Non-pigmented ciliary epithelial cell (primary cell): ENCODE measurements at regions not wholly inside any gene's neighbourhood (a gene's known extent, or its start where the extent isn't known, plus 50 kb on each side); places are given as distances from the start of the nearest gene placed in this dataset.

Experiments
- DNase-seq: peaks from one replicate; pipeline ENCODE4 v3.0.0-alpha.2; 2010; ENCODE audit warnings: low read depth

DNA sequence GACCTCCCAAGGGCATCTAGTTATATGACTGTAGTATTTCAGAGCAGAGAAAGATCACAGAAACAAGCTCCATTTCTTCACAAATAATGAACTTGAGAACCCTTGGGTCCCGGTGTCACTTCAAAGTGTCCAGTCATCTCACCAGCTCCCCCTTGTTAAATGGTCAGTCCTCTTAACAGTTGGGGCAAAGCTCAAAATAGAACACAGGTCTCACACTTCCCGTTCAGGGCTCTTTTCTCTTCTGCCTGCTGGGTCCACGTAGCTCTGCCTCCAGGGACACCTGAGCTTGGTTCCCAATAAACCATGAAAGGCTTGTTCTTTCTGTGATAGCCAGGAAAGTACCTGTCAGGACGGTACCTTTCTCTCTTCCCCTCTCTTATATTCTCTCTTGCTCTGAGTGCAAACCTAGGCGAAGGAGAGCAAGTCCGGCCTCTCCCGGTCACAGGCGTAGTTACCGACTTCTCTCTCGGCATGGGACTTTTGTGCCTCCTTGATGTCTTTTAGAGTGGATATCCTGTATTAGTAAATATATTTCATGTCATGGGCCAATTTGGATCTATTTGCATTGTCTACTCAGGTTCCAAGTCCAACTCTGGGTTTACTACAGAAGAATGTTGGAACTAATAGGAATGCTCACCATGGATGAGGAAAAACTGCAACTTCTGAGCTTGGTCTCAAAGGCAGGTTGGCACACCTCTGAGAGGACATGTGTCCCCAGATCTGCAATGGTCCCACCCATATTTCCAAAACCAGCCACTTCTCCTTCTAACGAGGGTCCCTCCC, 118.8 kb upstream of the PARP11 start:
- no peak for DNase-seq

DNA sequence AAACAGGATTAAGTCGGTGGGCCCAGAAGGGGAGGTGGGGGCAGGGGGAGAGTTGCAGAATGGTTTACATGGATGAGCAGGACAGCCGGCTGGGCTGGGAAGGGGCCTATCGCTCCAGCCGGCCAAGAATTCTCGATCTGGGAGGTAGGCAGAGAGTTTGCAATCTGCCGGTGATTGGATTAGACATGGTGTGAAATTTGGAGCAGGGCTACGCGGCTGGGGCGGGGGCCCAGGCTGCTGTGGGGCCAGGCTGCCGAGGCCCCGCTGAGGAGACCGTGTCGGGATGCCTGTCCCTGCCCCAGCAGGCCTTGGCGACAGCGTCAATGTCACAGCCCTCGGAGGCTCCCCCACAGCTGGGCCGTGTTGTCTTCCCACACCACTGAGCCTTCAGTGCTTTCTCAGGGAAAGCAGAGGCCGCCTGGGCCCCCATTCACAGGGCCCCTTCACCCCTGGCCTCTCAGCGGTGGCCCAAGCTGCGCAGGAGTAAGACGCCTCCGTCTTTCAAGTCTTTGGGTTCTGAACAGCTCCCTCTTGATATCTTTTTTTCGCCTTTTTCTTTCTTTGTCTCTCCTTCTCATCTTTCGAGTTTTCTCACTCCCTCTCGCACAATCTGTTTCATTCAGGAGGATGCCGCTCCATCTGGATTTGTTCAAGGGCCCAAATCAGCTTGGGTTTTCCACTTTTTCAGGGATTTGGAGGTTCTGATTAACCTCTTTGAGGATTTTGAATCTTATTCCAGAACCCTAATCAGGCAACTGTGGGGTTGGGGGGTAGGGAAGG, 117.5 kb upstream of the PARP11 start:
- DNase-seq, result no peak

DNA sequence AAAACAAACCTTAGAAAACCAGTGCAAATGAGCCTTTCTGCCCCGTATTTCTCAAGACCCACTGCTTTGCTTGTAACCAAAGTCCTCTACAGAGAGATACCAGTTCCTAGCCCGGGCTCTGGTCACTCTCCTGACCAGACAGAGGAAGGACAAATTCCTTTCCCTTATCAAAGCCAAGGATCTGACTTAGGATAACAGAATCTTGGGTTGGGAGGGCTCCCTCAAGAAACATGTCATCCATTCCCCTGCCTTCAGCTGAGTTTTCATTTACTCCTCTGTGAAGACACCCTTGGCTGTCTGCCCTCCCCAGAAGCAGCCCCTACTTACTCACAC, 116.0 kb upstream of the PARP11 start:
- no peak for DNase-seq

DNA sequence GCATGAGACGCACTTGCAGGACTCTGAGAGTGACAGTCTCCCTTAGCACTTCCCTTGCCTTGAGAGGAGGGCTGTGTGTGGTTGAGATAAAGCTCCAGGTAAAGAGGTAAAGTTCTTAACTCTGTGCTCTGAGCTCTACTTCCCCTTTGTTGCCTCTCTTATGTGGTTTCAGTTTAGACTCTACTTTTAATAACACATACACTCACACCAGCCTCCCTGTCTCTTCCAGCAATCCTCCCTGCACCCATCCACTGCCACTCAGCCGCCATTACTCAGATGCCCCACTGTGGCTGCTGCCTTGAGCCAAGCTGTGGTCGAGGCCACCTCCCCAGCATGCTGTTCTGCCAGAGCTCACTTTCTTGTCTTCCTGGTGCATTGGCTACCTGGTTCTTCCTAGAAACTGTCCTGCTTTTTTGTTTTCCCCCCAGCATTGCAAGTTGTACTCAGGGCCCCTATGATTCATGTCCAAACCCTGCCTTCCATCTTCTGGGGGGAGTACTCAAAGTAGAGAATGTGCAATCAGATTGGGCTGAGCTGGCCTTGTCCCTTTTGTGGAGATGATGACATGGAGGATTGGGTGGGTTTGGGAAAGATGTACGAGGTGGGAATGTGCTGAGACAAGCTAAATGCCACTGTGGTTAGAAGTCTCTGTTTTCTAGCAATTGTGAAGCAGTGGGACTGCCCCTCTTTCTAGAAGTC, 115.5 kb upstream of the PARP11 start:
- no peak for DNase-seq

GRCh38 chr12:3987571-3987970, 114.4 kb upstream of the PARP11 start:
- DNase-seq, result no peak

DNA sequence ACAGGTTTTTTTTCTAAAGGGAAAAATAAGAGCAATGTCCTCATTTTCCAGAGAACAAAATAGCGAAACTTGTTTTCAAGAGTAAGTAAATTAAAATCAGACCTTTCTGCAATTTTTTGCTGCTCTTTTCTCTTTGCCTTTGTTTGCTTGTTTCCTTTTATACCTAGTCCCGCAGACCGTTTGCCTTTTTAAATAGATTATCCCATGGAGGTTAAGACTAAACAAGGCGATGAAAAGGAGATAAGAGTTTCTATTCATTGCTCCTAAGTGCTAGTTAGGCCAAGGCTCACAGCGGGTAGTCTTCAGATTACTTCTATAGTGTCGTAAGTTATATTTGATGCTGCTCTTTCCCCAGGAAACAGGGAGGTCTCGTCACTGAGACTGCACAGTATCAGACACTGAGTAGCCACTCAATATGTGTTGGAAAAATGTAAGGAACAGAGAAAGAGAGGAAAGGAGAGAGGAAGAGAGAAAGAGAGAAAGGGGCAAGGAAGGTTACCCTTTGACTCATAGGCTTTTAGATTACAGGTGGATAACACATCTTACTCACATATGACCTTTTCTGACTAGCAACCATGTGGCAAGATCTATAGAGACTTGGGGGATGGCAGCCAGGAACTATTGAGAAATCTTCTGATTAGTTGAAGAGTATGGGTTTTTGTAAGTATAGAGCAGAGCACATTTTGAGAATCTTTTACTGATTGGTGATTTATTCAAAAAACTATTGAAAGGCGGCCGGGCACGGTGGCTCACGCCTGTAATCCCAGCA, 107.5 kb upstream of the PARP11 start:
- no peak for DNase-seq

DNA sequence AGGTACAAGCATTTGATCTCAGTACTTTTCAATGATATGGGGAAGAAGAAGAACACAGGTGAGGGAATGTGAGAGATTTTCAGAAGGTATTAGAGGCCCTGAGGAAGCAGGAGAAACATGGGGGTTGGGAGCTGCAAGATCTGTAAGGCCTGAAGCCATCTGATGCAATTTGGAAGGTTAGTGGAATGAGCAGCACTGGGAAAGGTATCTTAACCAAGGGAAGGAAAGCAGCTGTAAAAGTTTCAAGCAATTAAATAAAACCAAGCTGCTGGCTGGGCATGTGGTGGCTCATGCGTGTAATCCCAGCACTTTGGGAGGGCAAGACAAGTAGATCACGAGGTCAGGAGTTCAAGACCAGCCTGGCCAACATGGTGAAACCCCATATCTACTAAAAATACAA, 104.4 kb upstream of the PARP11 start:
- no peak for DNase-seq

DNA sequence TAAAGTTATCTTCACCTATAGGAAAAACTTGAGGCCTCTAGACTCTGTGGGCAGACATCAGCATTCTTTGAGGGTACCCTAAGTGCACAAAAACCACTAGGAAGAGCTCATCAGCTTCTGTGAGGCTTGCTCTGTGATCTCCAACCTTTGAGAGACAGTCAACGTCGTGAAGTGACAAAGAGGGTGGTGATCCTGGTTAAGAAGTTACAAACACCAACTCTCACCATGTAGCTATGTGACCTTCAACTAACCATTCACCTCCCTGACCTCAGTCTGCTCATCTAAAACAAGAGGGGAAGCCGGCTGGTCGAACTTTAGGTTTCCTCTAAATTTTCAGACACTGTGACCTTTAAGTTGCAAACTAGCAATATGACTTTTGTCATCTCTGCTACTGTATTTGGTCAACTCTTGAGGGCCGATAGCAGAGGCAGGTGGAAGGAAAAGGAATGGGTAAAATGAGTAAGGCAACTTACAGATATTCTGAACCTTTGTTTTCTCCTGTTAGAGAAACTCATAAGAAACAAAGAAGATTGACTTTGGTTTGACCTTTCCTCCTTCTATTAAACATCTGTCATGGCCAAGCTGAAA, 103.2 kb upstream of the PARP11 start:
- no peak for DNase-seq

DNA sequence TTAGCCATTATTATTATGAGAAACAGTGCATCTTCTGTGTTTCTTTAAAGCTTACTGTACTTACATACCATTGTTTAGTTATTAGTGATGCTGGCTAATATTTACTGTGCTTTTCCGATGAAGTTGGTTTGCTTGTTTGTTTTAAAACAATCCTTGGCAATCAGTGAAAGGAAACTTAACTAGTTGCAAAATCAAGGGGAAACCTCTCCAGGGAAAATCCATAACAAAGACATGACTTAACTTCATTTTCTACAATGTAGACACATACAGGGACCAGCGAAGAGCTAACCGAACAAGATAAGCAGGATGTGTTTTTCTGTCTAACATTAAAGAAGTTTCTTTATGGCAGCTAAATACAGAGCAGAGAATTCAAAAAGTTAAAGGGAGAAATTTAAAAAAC, 102.5 kb upstream of the PARP11 start:
- no peak for DNase-seq

DNA sequence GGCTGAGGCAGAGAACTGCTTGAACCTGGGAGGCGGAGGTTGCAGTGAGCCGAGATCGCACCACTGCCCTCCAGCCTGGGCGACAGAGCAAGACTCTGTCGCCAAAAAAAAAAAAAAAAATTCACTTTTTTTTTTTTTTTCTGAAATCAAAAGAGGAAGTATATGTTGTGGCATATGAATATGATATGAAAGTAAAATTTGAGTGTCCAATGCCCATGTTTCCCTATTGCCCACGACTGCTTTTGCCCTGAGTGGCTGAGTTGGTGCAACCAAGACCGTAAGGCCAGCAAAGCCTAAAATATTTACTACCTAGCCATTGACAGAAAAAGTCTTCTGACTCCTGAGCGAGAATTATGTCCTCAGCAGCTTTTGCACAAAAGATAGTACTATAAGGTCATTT, 101.7 kb upstream of the PARP11 start:
- no peak for DNase-seq

- DNase-seq, result no peak
Measured at GRCh38 chr12:3973973-3974644, 100.9 kb upstream of the PARP11 start.

DNA sequence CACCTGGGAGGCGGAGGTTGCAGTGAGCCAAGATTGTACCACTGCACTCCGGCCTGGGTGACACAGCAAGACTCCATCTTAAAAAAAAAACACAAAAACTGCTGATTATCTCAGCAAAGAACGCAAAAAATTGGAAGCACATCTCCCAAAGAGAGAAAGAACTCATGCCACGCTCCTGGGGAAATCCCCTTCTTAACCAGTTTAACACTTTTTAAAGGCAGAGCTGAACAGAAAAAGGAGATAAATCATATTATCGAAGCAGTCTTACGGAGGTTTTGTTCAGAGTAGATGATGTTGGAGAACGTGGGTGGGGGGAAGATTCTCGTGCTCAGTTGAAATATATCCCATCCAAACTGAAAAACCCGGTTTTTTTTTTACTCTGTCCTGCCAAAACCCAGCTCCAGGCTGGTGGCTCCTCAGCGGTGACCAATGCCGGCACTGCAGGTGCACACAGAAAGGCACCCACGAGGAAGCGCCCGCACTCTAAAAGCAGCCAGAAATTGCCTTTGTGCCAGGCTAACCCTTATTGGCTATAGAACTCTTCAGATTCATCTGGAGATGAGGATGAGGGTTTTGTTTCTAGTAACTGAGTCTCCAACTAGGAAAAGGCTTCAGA, 100.2 kb upstream of the PARP11 start:
- DNase-seq, result no peak

DNA sequence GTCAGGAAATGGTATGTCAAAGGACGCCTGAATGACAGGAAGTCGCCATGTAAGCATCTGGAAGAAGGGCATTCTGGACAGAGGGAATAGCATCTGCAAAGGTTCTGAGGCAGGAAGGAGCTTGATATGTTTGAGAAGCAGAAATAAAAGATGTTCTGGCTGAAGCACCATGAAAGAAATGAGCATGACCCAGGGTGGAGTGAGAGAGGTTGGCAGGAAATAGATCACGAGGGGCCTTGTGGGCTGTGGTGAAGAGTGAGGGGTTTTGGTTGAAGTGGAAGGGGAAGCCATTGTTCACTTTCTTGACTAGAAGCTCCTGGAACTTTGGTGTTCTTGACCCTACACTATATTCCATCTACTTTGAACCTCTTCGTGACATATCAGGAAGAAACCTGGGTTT, 99.4 kb upstream of the PARP11 start:
- no peak for DNase-seq

- DNase-seq, result no peak
Measured at GRCh38 chr12:3968523-3968922, 95.3 kb upstream of the PARP11 start.

- no peak for DNase-seq
Measured at GRCh38 chr12:3967556-3968160, 94.5 kb upstream of the PARP11 start.

DNA sequence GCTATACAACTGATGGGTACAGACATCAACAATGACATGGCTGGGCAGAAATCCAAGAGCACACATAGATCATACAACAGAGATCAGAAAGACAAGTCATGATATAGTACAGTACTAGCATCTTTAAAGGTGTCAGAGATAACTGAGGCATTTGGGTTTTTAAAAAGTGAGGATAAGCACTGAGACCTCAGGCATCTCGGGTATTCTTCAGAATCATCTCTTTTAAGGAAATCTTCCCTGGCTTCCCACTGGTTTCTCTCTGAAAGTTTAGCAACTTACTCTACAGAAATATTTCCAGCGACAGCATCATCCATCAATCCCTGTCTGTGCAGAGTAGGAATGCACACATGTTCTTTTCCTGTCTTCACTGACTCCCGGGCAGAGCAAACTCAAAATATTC, 93.2 kb upstream of the PARP11 start:
- no peak for DNase-seq

- no peak for DNase-seq
Measured at GRCh38 chr12:3965046-3965445, 91.8 kb upstream of the PARP11 start.

DNA sequence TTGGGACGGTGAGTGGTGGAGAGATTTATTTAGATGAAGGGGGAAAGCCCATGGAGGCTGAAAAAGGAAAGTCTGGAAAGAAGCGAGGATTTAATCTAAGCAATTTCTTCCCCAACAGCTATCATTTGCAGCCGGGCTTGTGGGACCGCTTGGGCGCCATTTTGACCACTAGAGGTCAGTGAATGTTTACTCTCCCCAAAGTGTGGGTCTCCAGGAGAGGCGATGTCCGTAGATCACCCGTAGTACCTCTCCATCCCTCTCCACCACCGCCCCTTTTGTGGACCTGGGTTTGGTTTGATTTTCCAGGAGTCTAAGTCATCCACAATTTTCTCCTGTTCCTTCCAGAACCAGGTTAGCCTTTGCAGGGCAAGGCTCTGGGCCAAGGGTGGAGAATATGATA, 91.2 kb upstream of the PARP11 start:
- no peak for DNase-seq

DNA sequence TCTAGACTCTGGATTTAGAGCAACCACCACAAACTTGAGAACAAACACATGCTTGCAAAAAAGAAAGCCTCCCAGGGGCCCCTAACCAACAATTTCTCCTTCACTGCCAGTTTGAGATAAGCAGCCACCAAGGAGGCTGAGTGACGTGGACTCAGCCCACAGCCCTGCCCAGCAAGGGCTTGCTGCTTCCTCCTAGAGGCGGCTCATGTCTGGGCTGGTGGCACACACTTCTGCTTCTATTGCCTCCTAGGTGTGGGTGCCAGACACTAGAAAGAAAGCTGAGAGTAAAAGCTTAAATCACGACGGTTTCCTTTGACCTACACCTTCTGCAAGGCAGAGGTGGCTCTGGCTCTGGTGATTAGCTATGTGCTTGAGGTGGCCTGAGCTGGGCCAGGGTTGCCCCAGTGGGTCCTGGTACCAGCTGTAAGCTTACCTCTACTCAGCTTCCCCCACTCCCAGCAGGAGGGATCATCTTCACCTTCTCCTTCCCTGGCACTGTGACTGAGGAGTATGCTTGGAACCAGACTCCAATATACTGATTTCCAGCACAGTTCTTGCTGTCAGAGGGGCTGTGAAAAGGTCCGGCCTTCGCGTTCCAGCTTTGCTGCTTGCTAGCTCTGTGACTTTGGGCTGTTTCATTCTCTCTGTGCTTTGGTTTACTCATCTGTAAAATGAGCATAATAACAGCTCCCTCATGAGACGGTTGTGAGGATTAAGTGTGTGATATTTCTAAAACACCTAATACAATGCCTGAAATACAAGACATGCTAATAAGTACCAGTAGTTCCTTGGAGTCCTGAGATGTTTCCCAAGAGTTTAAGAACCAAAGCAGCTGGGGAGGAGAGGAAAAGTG, 89.7 kb upstream of the PARP11 start:
- DNase-seq, result no peak

- no peak for DNase-seq
Measured at GRCh38 chr12:3961591-3961990, 88.4 kb upstream of the PARP11 start.
